Stimulated activated CD4-positive, alpha-beta T cell treated with anti-CD3 and anti-CD28 coated beads, Interleukin-4, amount 100 ng/mL, for 1 hour (primary cell): ENCODE measurements at regions not wholly inside any gene's neighbourhood (a gene's known extent, or its start where the extent isn't known, plus 50 kb on each side); places are given as distances from the start of the nearest gene placed in this dataset.
"Not testable (repeated sequence)": the region's sequence is repeated elsewhere in the genome, so short reads cannot be mapped to it uniquely, and the experiment has no call there.

ENCODE experiments used
- DNase-seq: peaks from one replicate; pipeline ENCODE4 v3.0.0-alpha.2; 2020

DNA sequence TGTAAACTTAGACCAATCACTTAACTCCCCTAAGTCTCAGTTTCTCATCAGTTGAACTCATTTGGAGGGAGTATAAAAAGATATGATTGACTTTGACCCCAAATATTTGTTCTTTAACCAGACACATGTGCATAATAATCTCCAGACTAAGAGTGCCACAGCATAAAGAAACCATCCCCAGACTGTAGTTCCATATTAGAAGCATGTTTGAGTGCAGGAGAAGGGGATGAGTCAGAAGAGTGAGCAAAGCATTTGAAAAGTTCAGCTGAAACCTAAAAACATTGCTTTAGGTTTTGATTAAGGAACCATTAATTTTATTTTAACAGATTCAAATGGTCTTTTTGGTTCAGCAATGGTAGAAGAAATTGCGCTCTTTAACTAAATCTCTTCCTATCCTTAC lies 654.8 kb downstream of the UTRN start:
- no peak for DNase-seq

DNA sequence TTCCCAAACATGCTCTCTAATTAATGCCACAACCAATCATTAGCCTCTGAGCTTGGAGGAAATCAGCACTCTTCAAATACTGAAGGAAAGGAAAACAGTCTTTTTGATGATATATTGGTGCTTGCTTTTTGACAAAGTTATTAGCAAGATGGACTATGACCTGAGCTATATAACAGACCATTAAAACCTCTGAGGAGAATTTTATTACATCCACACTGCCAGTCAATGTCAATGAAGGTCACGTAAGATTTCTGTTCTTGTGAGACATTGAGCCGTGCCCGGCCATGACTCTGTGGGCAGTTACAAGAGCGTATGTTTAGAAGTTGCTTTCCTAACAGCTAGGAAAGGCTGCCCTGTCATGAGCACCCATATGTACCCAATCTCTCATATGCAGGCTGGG lies 659.0 kb downstream of the UTRN start:
- no peak for DNase-seq

DNA sequence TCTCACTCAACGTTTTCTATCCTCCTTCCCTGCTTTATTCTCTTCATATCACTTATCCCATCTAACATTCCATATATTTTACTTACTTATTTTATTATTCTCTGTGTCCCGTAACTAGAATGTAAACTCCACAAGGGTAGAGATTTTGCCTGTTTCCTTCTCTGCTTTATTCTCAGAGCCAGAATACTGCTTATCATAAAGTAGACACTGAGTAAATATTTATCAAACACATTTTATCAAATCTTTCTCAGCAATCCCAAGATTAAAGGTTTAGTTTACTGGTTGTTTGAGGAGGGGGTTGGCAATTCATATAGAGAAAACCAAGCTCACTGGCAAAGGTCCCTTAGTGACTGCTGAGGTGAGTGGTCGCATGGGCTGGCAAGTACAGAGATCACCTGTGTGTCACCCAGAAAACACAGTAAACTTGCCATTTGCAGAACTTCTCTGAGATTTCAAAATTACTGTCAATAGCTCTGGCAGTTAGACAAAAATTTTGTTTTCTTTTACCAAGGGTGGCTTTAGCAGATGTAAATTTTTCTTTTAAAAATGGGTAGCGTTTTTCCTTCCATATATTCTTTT lies 662.4 kb downstream of the UTRN start:
- DNase-seq = no peak

DNA sequence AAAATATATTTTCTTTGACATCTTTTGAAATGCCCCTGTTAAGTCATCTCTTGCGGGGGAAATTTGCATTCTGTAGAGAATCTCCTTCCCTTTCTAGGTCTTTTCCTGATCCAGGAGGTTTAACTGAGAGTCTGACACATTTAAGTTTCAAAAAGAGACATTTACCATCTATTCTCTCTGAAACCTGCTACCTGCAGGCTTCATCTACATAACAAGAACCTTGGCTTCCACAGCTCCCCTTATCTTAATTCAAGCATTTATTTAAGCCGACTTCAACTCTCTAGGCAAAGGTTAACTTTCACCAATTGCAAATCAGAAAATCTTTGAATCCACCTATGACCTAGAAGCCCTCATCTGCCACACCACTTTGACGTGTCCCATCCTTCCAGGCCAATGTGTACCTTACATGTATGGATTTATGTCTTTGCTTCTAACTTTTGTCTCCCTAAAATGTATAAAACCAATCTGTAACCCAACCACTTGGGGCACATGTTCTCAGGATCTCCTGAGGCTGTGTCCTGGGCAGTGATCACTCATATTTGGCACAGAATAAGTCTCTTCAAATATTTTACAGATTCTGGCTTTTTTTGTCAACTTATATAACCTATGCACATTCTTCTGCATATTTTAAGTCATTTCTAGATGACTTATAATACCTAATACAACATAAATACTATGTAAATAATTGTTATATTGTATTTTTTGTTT lies 666.7 kb downstream of the UTRN start:
- DNase-seq = no peak

DNA sequence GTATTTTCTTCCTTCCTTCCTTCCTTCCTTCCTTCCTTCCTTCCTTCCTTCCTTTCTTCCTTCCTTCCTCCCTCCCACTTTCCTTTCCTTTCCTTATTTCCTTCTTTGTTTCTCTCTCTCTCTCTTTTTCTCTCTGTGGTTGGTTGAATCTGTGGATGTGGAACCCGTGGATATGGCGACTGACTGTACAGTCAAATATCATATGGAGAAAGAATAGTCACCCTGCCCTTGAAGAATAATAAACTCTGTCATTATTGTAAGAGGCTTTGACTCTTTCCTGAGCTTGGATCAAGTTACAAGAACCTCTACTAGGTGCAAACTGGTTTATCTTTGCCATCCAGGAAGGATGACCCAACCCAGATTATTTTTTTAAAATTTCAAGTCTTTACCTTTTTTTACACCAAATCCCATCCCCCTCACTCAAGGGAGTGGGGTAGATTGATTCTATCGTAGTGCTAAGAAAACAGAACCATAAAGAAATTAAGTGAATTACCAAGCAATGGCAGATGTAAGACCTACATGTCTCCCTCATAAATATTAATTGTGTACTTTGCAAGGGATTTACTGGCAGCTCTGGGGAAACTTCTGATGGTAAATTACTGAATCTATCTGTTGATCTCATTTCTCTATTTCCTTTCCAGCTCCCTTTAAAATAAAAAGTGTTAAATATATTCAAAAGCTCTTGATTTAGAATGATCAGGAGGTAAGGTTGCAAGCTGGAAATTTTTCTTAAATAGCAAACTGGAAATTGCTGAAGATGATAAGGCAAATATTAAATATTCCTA lies 667.5 kb downstream of the UTRN start:
- no peak for DNase-seq

DNA sequence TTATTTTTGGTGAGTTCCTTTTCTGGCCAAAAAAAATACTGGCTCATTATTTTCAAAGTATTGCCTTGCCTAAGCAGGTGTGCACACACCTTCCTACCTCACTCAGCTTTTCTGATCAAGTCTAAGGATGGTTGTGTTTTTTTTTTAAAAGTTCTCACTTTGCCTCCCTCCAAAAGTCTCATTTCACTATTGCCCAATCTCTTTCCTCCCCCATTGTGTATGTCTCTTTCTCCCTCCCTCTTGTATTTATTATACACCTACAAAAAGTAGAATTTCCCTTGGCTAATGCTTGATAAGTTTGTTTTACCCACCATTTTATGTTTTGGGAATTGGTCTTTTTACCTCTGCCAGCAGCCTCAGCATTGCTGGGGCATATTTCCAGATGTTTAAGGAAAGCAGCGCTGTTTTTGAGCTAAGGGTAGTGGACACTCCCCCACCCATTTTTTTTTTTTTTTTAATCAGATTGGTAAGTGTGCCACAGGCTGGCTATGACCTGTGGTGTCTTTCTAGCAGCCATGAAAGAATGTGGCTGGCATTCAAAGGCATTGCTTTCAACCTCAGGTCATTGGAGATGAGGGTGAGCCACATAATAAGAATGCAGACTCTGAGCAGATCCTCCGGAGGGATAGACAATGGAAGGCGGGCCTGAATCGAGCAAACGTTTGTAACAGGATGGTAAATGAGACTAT lies 668.6 kb downstream of the UTRN start:
- no peak for DNase-seq

DNA sequence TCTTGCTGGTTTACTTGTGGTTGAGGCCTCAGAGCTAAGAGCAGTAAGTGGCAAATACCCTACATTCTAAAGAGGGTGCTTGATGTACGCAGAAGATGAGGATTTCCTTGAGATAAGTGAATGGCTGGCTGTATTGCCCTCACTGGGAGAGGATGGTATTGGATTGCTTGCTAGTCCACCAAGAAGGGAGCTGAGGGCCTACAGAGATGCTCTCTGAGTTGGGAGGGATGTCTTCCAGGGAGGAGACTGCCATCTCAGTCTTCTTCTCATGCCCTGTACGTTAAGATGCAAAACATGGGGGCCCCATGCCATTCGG lies 669.1 kb downstream of the UTRN start:
- DNase-seq = no peak

DNA sequence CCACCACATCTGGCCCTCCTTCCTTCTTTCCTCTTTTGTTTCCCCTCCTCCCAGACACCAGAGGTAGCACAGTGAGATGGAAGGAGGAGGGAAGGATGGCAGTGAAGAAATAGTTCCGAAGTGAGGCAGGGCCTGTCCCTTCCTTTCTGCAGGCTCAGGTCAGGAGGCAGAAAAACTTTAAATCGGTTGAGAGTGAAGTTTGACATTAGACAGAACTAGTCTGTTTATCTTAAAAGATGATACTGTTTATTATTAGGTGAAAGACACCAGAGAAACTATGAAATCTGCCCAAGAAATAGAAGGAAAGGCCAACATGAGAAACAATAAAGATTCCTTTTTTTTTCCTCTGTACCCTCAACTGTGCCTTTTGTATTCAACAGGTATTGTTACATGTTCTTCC lies 670.3 kb downstream of the UTRN start:
- DNase-seq = no peak

DNA sequence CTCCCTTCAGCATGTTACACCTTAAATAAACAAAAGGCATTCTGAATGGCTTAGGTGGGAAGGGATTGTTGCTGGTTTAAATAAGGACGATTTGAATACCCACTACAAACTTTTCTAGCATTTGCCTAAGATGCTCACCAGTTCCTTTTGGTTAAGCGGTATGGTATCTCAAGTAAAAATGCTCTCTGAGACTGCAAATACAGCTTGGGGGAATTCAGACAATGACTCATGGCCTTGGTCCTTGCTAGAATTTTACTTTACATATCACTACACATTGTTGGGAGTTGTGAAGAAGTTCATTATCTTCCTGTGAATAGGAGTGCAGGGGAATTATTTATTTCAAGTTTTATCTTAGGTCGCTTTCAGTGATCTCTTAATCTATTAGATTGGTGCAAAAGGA lies 670.7 kb downstream of the UTRN start:
- DNase-seq = no peak

DNA sequence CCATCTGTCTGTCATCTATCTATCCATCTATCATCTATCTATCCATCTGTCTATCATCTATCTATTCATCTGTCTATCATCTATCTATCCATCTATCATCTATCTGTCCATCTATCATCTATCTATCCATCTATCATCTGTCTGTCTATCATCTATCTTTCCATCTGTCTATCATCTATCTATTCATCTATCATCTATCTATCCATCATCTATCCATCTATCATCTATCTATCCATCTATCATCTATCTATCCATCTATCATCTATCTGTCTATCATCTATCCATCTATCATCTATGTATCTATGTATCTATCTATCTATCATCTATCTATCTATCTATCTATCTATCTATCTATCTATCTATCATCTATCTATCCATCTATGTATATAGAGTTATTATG lies 671.6 kb downstream of the UTRN start:
- DNase-seq = not testable (repeated sequence)

DNA sequence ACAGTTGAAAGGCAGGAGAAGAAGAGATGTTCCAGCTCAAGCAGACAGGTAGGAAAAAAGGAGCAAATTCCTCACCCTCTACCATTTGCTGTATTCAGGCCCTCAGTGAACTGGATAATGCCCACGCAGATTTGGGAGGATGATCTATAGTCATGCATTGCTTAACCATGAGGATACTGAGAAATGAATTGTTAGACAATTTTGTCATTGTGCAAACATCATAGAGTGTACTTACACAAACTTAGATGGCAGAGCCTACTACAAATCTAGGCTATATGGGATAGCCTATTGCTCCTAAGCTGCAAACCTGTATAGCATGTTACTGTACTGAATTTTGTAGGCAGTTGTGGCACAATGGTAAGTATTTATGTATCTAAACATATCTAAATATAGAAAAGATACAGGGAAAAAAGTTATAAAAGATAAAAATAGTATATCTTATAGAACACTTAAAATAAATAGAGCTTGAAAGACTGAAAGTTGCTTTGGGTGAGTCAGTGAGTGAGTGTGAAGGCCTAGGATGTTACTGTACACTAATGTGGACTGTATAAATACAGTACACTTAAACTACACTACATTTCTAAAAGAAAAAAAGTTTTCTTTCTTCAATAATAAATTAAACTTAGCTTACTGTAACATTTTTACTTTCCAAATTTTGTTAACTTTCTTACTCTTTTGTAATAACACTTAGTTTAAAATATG lies 672.3 kb downstream of the UTRN start:
- DNase-seq = no peak

DNA sequence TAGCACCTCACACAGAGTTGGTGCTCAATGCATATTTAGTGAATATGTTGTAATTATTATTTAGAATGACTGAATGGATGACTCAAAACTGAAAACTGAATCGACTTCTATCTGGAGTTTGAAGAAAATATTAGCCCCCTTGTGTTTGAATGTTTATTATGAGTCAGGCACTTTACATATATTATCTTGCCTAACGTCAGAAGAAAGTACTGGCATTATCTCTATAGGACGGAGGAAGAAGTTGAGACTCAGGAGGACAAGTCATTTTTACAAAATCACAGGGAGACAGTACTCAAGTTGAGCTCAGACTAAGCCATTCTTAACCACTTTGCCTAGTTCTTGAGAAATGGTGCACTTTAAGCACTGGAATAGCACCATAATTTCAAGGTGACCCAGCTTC lies 684.0 kb downstream of the UTRN start:
- no peak for DNase-seq

DNA sequence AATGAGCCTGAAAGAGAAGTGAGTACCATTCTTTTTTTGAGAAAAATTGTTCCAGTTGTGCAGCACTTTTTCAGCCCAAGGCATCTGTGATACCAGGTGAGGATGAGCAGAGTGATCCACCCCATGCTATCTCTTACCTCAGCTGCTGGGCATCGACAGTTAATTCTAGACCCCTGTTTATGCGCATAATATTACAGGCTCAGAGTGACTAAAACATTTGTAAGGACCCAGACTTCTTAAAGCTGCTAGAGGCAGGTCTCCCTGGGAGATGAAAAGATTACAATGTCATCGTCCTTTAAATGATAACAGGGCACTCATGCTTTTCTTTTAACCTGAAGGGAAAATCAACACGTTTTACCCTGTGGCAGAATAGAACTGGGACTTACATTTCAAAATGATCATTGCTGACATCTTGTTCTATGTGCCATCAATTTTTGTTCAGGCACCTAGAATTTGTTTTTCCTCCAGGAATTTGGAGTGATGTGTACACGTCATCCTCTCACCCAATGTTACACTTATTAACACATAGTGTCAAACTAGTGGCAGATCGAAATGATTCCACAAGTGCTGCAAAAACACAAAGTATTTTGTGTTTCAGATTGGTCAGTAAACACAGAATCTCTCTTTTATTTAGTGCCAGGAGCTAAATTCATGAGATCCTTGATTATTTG lies 684.6 kb downstream of the UTRN start:
- no peak for DNase-seq

DNA sequence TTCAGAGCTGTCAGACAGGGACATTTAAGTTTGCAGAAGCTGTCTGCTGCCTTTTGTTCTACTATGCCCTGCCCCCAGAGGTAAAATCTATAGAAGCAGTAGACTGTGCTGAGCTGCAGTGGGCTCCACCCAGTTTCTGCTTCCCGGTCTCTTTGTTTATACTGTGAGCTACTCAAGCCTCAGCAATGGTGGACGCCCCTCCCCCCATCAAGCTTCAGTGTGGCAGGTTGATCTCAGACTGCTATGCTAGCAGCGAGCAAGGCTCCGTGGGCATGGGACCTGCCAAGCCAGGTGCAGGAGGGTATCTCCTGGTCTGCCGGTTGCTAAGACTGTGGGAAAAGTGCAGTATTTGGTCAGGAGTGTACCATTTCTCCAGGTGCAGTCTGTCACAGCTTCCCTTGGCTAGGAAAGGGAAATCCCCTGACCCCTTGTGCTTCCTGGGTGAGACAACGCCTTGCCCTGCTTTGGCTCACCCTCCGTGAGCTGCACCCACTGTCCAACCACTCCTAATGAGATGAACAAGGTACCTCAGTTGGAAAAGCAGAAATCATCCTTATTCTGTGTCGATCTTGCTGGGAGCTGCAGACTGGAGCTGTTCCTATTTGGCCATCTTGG lies 692.2 kb downstream of the UTRN start:
- DNase-seq = not testable (repeated sequence)

DNA sequence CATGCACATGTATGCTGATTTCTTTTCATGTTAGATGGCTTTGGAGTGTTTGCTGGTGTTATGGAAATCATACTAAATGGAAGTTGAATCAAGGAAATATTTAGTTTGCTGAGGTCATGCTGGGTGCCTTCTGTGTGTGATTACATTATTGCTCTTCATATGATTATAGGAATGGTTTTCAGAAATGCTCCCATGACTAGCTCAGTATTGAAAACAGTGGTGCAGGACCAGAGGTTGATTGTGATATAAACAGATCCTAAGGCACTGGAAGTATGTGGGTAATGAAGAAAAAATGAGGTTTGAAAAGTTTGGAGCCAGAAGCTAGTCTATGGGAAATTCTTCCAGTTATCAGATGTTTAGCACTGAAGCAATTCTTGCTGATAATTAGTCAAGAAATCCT lies 693.1 kb downstream of the UTRN start:
- DNase-seq = no peak

DNA sequence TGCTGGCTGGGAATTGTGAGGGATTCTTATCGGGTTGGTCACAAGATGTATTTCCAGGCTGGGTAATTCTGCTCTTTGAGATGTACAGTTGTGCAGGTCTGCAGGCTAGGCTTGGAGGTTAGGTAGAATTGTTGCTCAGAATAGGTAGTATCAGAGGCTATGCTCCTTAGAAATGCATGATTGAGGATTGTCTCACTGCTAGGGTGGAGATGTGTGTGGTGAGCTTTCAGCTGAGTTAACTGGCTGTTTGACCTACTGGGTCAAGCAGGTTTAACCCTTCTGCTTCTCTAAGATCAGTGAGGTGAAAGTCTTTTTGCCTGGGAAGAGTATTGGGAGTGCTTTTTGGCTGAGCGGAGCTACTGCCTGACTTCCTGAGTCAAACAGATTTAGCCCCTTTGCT lies 701.1 kb downstream of the UTRN start:
- DNase-seq = no peak

DNA sequence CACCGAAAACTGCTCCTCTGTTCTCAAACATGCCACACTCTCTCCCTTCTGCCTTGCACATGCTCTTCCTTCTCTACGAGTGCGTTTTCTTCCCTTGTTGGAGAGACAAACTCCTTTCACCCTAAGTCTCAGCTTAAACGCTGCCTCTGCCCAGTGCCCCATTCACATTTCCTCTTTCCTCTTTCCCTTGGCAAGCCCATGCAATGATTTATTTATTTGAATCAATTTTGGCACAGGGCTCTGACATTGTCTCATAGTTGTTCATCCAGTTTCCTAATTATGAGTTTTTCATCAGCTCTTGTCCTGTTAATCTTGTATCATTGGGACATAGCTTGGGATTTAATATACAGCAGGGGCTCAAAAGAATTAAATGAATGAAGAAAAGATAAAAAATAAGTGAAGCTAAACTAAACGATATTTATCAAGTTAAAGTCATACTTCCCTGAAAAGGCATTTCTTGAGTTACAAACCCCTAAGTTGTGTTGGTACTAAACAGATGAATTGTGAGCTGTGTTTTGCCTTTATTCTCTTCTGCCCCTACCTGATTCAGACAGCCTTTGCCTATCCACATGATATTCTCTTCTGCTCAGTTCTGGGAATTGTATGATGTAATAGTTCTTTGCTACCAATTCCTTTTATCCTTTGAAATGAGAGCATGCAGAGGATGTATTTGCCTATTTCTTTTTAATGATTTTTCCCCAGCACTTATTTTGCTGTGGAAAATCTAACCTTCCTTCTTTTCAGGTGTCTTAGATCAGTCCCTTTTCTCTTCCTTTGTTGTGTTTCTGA lies 704.4 kb downstream of the UTRN start:
- no peak for DNase-seq

DNA sequence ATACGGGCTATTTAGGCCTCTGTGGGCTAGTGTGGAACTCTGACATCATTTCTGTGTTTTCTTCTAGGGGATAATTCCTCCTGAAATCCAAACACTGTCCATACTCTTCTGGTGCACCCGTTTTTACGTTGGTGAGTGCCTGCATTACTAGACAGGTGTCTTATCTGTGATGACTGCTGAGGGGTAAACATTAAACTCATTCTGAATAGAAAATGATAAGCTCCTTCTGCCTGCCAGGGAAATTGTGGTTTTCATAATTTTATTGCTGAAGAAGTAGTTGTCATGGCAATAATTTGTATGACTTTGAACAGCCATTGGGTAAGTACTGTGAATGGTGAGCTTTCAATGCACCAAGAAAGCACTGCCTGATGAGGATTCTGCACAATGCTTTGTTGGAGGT lies 705.6 kb downstream of the UTRN start:
- no peak for DNase-seq

DNA sequence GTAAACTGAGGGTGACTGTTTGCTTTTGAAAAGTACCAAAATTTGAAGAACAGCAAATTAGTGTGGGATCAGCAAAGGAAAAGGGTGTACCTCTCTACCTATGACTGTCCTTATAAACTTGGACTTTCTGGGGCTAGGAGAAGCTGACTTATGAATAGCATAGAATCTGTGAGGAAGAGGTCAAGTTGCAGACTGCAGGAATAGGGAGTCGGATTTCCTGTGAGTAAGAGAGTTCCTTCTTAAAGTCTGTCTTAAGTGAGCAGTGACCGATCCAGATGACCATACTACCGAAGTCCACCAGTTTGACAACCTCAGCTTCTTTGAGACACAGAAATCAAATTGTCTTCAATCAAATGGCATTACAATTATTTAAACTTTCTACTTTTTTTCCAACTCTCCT lies 708.7 kb downstream of the UTRN start:
- no peak for DNase-seq

DNA sequence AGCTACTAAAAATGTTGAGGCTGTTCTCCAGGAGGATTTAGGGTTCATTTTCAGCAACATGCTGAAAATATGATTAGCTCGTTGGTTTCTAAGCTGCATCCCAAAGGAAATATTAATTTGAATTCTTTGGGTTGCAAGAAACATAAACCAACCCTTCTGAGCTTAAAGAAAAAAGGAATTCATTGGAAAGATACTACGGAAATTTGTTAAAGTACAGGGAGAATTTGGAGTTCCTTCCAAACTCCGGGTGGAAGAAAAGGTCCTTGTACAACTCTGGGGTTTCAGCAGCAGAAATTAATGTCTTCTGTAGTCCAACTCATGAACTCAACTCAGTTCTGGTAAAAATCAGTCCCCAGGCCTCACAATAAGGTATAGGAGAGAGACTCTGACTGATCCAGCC lies 712.9 kb downstream of the UTRN start:
- no peak for DNase-seq

DNA sequence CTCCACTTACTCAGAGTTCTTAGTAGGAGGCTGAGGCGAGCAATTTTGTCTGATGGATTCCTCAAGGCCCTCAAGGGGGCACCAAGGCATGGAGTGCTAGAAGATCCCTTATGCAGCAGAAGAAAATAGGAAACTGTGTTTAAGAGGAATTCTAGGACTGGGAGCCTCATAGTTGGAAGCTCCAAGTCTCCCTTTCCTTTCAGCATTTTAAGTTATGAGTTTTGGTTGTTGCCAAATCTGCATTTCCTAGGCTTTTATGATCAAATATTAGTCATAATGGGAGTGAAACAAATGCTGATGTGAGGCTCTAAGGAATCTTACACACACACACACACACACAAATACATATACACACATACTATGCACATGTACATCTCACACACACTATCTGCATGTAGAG lies 714.0 kb downstream of the UTRN start:
- no peak for DNase-seq
